ENCODE measurements at regions not wholly inside any gene's neighbourhood (a gene's known extent, or its start where the extent isn't known, plus 50 kb on each side); places are given as distances from the start of the nearest gene placed in this dataset.

- DNase-seq (ENCODE audit: insufficient read length, low spot score), result no peak
- no peak for FAIRE-seq
Observed at GRCh38 chr13:21757763-21758162, 86.9 kb downstream of the FGF9 start.

DNA sequence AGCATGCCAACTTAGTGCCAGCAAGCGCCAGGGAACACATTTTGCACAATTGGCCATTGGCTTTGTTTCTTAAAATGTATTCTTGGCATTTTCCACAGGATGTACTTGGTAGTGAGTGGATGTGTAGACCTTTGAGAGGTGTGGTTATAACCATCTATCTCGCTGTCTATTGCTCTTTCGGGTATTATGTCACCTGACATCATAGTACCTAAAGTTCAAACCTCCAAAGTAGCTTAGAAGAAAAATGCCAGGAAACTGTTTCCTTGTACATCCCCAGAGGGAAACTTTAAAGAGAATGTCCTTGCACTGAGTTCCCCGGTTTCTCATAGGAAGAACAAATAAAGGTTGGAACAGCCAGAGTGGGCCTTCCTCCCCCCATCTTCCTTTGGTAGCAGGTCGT is 87.6 kb downstream of the FGF9 start:
- no peak for DNase-seq (ENCODE audit: insufficient read length, low spot score)
- FAIRE-seq, result no peak

GRCh38 chr13:21759463-21759862 is 88.6 kb downstream of the FGF9 start:
- DNase-seq (ENCODE audit: insufficient read length, low spot score) (no peak), FAIRE-seq (no peak)

- DNase-seq (ENCODE audit: insufficient read length, low spot score) (no peak), FAIRE-seq (no peak)
Observed at GRCh38 chr13:21759911-21760310, 89.0 kb downstream of the FGF9 start.

- FAIRE-seq (no peak), DNase-seq (ENCODE audit: insufficient read length, low spot score) (no peak)
Observed at GRCh38 chr13:21761770-21762169, 90.9 kb downstream of the FGF9 start.

DNA sequence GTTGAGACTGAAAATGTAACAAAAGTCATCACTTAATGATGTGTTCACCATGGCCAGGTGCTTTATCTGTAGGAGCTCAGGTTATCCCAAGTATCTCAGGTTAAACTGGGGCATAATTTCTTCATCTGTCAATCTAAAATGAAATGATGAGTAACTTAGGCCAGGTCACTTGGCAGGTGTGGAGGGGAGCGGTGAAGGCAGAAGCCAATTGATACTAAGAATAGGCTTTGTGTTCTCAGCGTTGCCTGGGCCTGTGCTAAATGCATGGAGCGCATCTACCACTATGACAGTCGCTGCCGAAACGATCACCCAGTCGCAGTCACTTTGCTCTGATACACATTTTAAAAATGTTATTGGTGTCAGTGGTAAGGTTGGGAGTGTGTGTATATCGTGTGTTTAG is 91.6 kb downstream of the FGF9 start:
- no peak for DNase-seq (ENCODE audit: insufficient read length, low spot score)
- FAIRE-seq, result no peak

GRCh38 chr13:21767032-21767431 is 96.2 kb downstream of the FGF9 start:
- FAIRE-seq (no peak), DNase-seq (ENCODE audit: insufficient read length, low spot score) (no peak)

GRCh38 chr13:21771075-21771474 is 100.2 kb downstream of the FGF9 start:
- DNase-seq (ENCODE audit: insufficient read length, low spot score), result no peak
- no peak for FAIRE-seq

DNA sequence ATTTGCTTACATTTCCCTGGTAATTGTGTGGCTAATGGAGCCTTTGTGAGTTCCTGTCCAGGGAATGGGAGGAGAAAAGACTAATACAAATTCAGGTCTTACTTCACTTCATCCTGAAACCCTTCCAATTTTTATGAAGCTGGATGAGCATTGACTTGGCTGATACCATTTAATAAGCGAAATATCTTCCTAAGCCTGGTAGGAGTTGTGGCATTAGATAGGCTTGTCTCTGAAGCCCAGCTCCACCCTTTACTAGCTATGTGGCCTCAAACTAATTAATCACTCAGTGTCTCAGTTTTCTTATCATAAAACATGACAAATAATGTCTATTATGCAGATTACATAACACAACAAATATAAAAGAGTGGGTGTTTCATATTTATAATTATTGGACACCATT is 106.3 kb downstream of the FGF9 start:
- FAIRE-seq (no peak), DNase-seq (ENCODE audit: insufficient read length, low spot score) (no peak)

GRCh38 chr13:21777813-21778212 is 106.9 kb downstream of the FGF9 start:
- no peak for DNase-seq (ENCODE audit: insufficient read length, low spot score)
- FAIRE-seq, result no peak

GRCh38 chr13:21782736-21783135 is 111.9 kb downstream of the FGF9 start:
- no peak for FAIRE-seq
- no peak for DNase-seq (ENCODE audit: insufficient read length, low spot score)

GRCh38 chr13:21785990-21786389 is 115.1 kb downstream of the FGF9 start:
- DNase-seq (ENCODE audit: insufficient read length, low spot score) (no peak), FAIRE-seq (no peak)

GRCh38 chr13:21796066-21796465 is 125.2 kb downstream of the FGF9 start:
- FAIRE-seq (no peak), DNase-seq (ENCODE audit: insufficient read length, low spot score) (no peak)

GRCh38 chr13:21796775-21797514 is 126.1 kb downstream of the FGF9 start:
- no peak for DNase-seq (ENCODE audit: insufficient read length, low spot score)
- FAIRE-seq, result no peak

- no peak for FAIRE-seq
Observed at GRCh38 chr13:21797736-21798135, 126.9 kb downstream of the FGF9 start.

DNA sequence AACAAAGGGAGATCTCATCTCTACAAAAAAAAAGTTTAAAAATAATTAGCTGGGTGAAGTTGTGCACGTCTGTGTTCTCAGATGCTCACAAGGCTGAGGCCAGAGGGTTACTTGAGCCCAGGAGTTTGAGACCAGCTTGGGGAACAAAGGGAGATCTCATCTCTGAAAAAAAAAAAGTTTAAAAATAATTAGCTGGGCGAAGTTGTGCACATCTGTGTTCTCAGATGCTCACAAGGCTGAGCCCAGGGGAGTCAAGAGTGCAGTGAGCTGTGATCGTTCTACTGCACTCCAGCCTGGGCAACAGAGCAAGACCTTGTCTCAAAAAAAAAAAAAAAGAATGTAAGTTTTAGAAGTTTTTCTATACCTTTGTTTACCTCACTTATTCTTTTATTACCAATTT is 127.3 kb downstream of the FGF9 start:
- FAIRE-seq (no peak), DNase-seq (ENCODE audit: insufficient read length, low spot score) (no peak)

More at GRCh38 chr13:21797736-21798135, 126.9 kb downstream of the FGF9 start:
- no peak for DNase-seq (ENCODE audit: insufficient read length, low spot score)

DNA sequence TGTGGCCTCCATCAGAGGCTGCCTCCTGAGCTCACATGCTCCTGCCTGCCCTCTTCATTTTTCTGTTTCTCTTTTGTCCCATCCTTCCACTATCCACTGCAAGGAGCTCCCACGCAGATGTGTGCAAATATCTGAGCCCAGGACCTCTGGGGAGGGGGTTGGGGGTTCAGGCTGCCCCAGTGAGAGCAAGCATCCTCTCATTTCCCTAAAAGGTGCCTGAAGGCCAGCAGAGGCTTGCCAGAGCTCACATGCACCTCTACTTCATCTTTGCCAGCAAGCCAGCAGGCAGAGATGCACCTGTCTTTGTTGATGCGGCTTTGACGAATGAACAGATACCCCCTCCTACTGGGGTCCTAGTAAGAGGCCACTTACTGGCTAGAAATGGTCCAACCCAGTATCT is 128.8 kb downstream of the FGF9 start:
- FAIRE-seq, result no peak
- DNase-seq (ENCODE audit: insufficient read length, low spot score), result no peak

GRCh38 chr13:21800837-21801616 is 130.2 kb downstream of the FGF9 start:
- FAIRE-seq (no peak), DNase-seq (ENCODE audit: insufficient read length, low spot score) (no peak)

DNA sequence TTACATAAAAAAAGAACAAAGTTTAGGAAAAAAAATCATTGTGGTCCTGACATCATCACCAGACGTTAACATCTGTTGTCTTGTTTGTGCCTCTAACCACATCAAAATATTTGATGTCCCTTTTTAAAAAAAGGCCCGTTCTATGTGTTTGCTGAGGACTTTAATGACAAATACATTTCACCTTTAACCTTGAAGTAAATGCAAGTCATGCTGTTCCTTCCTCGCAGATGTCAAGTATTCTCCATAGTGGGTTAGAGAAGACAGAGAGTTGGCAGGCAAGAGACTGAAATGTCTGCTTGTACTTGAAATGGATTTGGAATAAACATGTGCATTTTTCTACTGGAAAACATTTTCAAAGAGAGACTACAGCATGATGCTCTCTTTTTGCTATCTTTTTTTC is 134.9 kb downstream of the FGF9 start:
- no peak for FAIRE-seq

GRCh38 chr13:21812192-21812626 is 141.3 kb downstream of the FGF9 start:
- no peak for FAIRE-seq
- no peak for DNase-seq (ENCODE audit: insufficient read length, low spot score)

More for the DNA sequence above, 134.9 kb downstream of the FGF9 start:
- DNase-seq (ENCODE audit: insufficient read length, low spot score), result no peak

- DNase-seq (ENCODE audit: insufficient read length, low spot score) (no peak), FAIRE-seq (no peak)
Observed at GRCh38 chr13:21813110-21813509, 142.2 kb downstream of the FGF9 start.

DNA sequence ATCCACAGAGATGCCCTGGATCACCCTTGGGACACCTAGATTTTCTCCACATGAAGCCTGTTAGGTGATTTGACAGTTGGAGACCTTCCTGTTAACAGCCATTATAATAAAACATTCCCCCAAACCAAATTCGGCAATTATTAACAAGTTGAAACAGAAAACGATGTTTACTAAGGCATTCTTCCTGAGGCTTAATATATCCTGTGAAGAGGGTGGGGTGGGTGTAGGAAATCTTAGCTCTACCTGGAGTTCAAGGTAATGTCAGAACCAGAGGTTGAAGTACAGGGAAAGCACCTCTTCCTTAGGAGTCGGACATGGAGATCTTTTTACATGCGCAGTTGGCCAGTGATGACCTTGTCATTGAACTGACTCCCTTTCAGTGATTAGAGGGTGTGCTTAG is 143.0 kb downstream of the FGF9 start:
- FAIRE-seq (no peak), DNase-seq (ENCODE audit: insufficient read length, low spot score) (no peak)

Data from GM19239 (cell line).